Upper lobe of right lung (tissue), 1 donor: ENCODE measurements at regions not wholly inside any gene's neighbourhood (a gene's known extent, or its start where the extent isn't known, plus 50 kb on each side); places are given as distances from the start of the nearest gene placed in this dataset.

Experiments
- ATAC-seq: fragments of 200-7000 bp; cut with Tn5 transposase; one replicate; pipeline ENCODE4 v1.9.1; 2020; ENCODE audit warnings: mild to moderate bottlenecking, moderate library complexity
- DNase-seq: peaks from one replicate; pipeline ENCODE4 v3.0.0-alpha.2; 2020
- H3K27ac ChIP-seq: fragments of 200-600 bp; one replicate; pipeline ENCODE4 v1.8.0; 2022
- H3K27me3 ChIP-seq: fragments of 200-600 bp; one replicate; pipeline ENCODE4 v1.8.0; 2022; ENCODE audit warnings: mild to moderate bottlenecking
- H3K36me3 ChIP-seq: fragments of 200-600 bp; one replicate; pipeline ENCODE4 v1.8.0; 2022
- H3K4me1 ChIP-seq: fragments of 200-600 bp; one replicate; pipeline ENCODE4 v1.8.0; 2022
- H3K4me3 ChIP-seq: fragments of 200-600 bp; one replicate; pipeline ENCODE4 v1.8.0; 2022; ENCODE audit warnings: mild to moderate bottlenecking
- H3K9me3 ChIP-seq: fragments of 200-600 bp; one replicate; pipeline ENCODE4 v1.8.0; 2022
- CTCF ChIP-seq: fragments of 200-600 bp; IDR thresholded peaks from one replicate; pipeline ENCODE4 v1.8.0; 2022; ENCODE audit warnings: antibody characterized with exemption
- intact Hi-C: fragments of 100-400 bp; cut with DNase I; formaldehyde crosslinking; loops from one replicate; pipeline ENCODE4 v1.11.0; 2022
- donor health status: DM: no; HTN: yes; CAD: no; lungs with severe emphysema.

GRCh38 chr2:223418131-223418530 lies 184.0 kb downstream of the SCG2 start:
- TF ChIP-seq CTCF = no peak
- H3K27ac ChIP-seq = no peak overlapping the region
- no peaks in the 10 kb centered on the region for H3K9me3 ChIP-seq
- H3K4me3 ChIP-seq = no peak overlapping the region
- H3K36me3 ChIP-seq = no peaks in the 10 kb centered on the region
- ATAC-seq (no peak), DNase-seq (no peak)
- intact Hi-C loops = no loop called here
- no peaks in the 10 kb centered on the region for H3K27me3 ChIP-seq
- no peaks in the 10 kb centered on the region for H3K4me1 ChIP-seq

DNA sequence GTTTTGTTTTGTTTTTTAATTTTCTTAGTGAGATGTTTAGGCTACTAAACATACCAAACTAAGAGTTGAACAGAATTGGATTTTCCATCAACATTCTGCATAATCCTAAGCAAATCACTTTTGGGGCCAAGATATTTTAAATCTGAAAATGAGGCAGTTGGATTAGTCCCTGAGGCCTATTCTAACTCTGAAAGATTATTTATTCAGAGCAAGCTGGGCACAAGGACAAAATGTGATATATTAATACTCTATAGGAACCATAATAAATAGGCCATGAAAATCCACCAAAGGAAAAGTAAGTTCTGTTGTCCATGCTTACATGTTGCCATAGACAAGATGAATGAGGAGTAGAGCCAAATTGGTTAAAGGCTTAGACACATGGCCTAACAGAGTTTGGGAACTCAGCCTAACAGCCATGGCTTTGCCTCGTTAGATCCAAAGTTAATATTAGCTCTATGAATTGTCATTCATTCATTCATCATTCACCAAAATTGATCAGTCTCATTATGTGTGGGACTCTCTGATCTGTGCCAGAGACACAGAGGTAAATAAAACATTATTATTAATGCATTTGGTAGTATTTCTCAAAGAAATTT lies 183.5 kb downstream of the SCG2 start:
- no peak for ATAC-seq
- H3K36me3 ChIP-seq = no peaks in the 10 kb centered on the region
- TF ChIP-seq CTCF = no peak
- H3K27me3 ChIP-seq = no peaks in the 10 kb centered on the region
- no peaks in the 10 kb centered on the region for H3K9me3 ChIP-seq
- no peak for DNase-seq
- H3K4me3 ChIP-seq = no peak overlapping the region
- intact Hi-C loops = no loop called here
- H3K27ac ChIP-seq = no peak overlapping the region
- H3K4me1 ChIP-seq = no peaks in the 10 kb centered on the region

- no peaks in the 10 kb centered on the region for H3K9me3 ChIP-seq
- TF ChIP-seq CTCF = no peak
- no peak overlapping the region for H3K27ac ChIP-seq
- no peak for DNase-seq
- H3K27me3 ChIP-seq = no peaks in the 10 kb centered on the region
- H3K36me3 ChIP-seq = no peaks in the 10 kb centered on the region
- H3K4me1 ChIP-seq = no peaks in the 10 kb centered on the region
- H3K4me3 ChIP-seq = no peak overlapping the region
- ATAC-seq = no peak
- intact Hi-C loops = no loop called here
Observed at GRCh38 chr2:223420048-223420447, 182.1 kb downstream of the SCG2 start.

- no peak for TF ChIP-seq CTCF
Observed at GRCh38 chr2:223431479-223431878, 170.7 kb downstream of the SCG2 start.

DNA sequence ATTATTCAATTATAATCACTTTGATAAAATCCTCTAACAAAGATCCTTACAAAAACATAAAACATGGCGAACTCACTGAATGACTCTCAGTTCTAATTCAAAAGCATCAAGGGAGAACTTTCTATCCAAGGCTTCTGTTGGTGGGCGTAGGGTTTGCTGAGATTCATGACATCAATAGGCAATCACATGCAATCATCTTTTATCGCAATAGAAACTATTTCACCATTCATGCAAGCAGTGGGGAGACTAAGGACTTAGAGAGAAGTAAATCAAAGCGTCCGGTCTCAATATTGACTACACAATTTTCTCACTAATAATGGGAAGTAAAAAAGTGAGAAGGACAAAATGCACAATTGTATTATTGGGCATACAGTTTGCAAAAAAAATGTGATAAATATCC lies 168.7 kb downstream of the SCG2 start:
- DNase-seq (no peak), ATAC-seq (no peak)
- Histone ChIP-seq H3K9me3 (no peaks in the 10 kb centered on the region), H3K36me3 (no peaks in the 10 kb centered on the region), H3K4me3 (no peak overlapping the region), H3K27me3 (no peaks in the 10 kb centered on the region), H3K4me1 (no peaks in the 10 kb centered on the region), H3K27ac (no peak overlapping the region)
- TF ChIP-seq CTCF = no peak
- intact Hi-C loops = no loop called here

More at GRCh38 chr2:223431479-223431878, 170.7 kb downstream of the SCG2 start:
- H3K36me3 ChIP-seq = no peaks in the 10 kb centered on the region
- no peaks in the 10 kb centered on the region for H3K9me3 ChIP-seq
- H3K4me1 ChIP-seq = no peaks in the 10 kb centered on the region
- H3K27me3 ChIP-seq = no peaks in the 10 kb centered on the region
- DNase-seq (no peak), ATAC-seq (no peak)
- intact Hi-C loops = no loop called here
- H3K4me3 ChIP-seq = no peak overlapping the region
- no peak overlapping the region for H3K27ac ChIP-seq

DNA sequence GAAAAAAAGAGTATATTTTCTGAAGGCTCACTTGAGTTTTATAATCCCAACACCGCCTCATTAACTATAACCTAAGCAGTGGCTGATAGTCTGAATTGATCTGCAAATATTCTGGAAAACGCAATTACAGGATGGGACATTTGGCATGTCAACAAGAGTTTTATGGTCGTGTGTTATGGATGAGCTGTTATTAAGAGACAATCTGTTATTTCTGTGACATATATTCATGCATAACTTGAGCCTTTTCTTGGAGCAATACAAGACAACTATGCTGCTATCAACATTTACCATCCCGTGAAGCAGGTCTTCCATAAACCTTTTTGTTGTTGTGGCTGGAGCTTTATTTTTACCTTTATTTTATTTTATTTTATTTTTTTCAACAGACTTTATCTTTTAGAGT lies 164.4 kb downstream of the SCG2 start:
- Histone ChIP-seq H3K4me3 (no peak overlapping the region), H3K9me3 (no peaks in the 10 kb centered on the region), H3K4me1 (no peaks in the 10 kb centered on the region), H3K27me3 (no peaks in the 10 kb centered on the region), H3K36me3 (no peaks in the 10 kb centered on the region), H3K27ac (no peak overlapping the region)
- DNase-seq (no peak), ATAC-seq (no peak)
- no peak for TF ChIP-seq CTCF
- intact Hi-C loops = no loop called here
